CD8-positive, alpha-beta memory T cell (primary cell): ENCODE measurements at regions not wholly inside any gene's neighbourhood (a gene's known extent, or its start where the extent isn't known, plus 50 kb on each side); places are given as distances from the start of the nearest gene placed in this dataset.

Experiments used
- CTCF ChIA-PET: fragments of 350-600 bp; sonication (Branson Sonifier 250); formaldehyde crosslinking; loops from one replicate; lab custom pipeline; 2021; ENCODE audit warnings: antibody characterized with exemption; lab: Charles Lee
- POLR2A ChIA-PET: fragments of 350-600 bp; sonication (Branson Sonifier 250); formaldehyde crosslinking; loops from one replicate; lab custom pipeline; 2021; ENCODE audit warnings: antibody characterized with exemption; lab: Charles Lee
- DNase-seq, 5 donors: peaks; one replicate each; pipeline versions ENCODE4 v3.0.0 to v3.0.0-alpha.2; 2020 to 2022; ENCODE audit warnings: mixed read lengths in 1 of 5
- H3K27ac ChIP-seq: one replicate; pipeline ENCODE4 v1.7.0; 2013; ENCODE audit warnings: low read depth, mild to moderate bottlenecking, low read length, moderate library complexity
- H3K27me3 ChIP-seq: 2 replicates; pipeline ENCODE4 v1.7.0; 2013; ENCODE audit warnings: low read length, mild to moderate bottlenecking; ENCODE audit not compliant: insufficient read depth, poor library complexity, severe bottlenecking
- H3K36me3 ChIP-seq: 2 replicates; pipeline ENCODE4 v1.7.0; 2013; ENCODE audit warnings: mild to moderate bottlenecking, low read length, moderate library complexity; ENCODE audit not compliant: insufficient read depth
- H3K4me1 ChIP-seq: 2 replicates; pipeline ENCODE4 v1.7.0; 2013; ENCODE audit warnings: mild to moderate bottlenecking, low read length, moderate library complexity; ENCODE audit not compliant: insufficient read depth
- H3K4me3 ChIP-seq: 2 replicates; pipeline ENCODE4 v1.7.0; 2013; ENCODE audit warnings: mild to moderate bottlenecking, low read length
- H3K9me3 ChIP-seq: 2 replicates; pipeline ENCODE4 v1.7.0; 2013; ENCODE audit warnings: mild to moderate bottlenecking, low read length
- H3K27ac Mint-ChIP-seq, 8 donors: one replicate each; pipeline ENCODE4 v1.8.0; 2020 to 2021; ENCODE audit warnings: mixed read lengths in 8 of 8, mild to moderate bottlenecking in 6 of 8, inconsistent platforms in 3 of 8, moderate library complexity in 3 of 8
- H3K27me3 Mint-ChIP-seq, 2 donors: one replicate each; pipeline ENCODE4 v1.8.0; 2020 to 2021; ENCODE audit warnings: mixed read lengths in 2 of 2, mild to moderate bottlenecking in 1 of 2, moderate library complexity in 1 of 2
- H3K36me3 Mint-ChIP-seq, 3 donors: one replicate each; pipeline ENCODE4 v1.8.0; 2020 to 2021; ENCODE audit warnings: mixed read lengths in 3 of 3, inconsistent platforms in 1 of 3, mild to moderate bottlenecking in 1 of 3
- H3K4me1 Mint-ChIP-seq, 3 donors: one replicate each; pipeline ENCODE4 v1.8.0; 2020 to 2021; ENCODE audit warnings: mixed read lengths in 3 of 3, inconsistent platforms in 1 of 3, mild to moderate bottlenecking in 1 of 3
- H3K4me3 Mint-ChIP-seq, 7 donors: one replicate each; pipeline ENCODE4 v1.8.0; 2020 to 2021; ENCODE audit warnings: mixed read lengths in 7 of 7, mild to moderate bottlenecking in 6 of 7, moderate library complexity in 4 of 7, inconsistent platforms in 2 of 7
- H3K9me3 Mint-ChIP-seq, 5 donors: one replicate each; pipeline ENCODE4 v1.8.0; 2020 to 2022; ENCODE audit warnings: mixed read lengths in 5 of 5, mild to moderate bottlenecking in 3 of 5, moderate library complexity in 2 of 5, inconsistent platforms in 1 of 5

DNA sequence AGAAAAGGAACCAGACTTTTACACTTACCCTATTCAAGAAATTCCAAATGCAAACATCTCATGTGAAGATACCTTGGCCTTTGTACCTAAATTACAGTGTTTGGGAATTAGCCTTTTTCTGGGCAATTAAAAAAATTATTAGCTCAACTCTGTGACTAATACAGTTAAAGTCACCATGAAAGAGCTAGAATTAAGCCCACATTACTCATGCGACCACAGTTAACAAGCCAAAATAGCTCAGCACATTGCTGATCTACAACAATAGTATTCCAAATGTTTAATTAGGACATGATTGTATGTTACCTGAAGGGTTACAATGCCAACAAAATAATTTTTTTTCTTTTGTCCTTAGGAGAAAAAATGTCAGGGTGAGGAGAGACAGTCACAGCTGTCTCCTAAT lies 263.6 kb upstream of the GPC6 start:
- no peak overlapping the region for H3K4me3 Mint-ChIP-seq
- no peak for DNase-seq
- no peaks in the 10 kb centered on the region for H3K36me3 ChIP-seq
- no peak overlapping the region for H3K27ac ChIP-seq
- POLR2A ChIA-PET = no interaction called here
- CTCF ChIA-PET = no interaction called here
- no peak overlapping the region for H3K27ac Mint-ChIP-seq
- peaks cover 2 to 16% (median 6%) of the 10 kb centered on the region in 5 donors for H3K9me3 Mint-ChIP-seq
- H3K27me3 ChIP-seq = no peaks in the 10 kb centered on the region
- no peak overlapping the region for H3K4me3 ChIP-seq
- no peaks in the 10 kb centered on the region for H3K27me3 Mint-ChIP-seq
- H3K9me3 ChIP-seq = no peaks in the 10 kb centered on the region
- peaks cover 0 to 2% (median 0%) of the 10 kb centered on the region in 3 donors for H3K36me3 Mint-ChIP-seq
- H3K4me1 Mint-ChIP-seq = no peaks in the 10 kb centered on the region
- H3K4me1 ChIP-seq = no peaks in the 10 kb centered on the region

DNA sequence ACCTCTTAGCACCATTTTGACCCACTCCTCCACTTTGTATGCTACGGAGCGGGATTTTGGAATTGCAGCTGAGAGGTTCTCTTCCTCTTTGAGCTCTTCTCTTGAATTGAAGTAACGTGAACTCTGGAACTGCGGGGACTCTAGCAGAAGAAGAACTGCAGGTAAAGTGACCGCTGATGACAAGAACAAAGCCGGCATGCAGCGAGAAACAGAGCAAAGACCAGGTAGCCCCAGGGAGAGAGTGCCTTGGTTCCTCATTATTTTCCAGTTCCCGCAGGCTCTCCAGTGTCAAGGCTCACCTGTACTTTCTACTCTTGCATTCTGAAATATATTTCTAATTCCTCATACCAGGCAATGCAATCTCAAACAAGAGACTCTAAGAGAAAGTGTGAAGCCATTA lies 260.3 kb upstream of the GPC6 start:
- DNase-seq = no peak
- Mint-ChIP-seq H3K4me1 (no peaks in the 10 kb centered on the region), H3K9me3 (peaks cover 0 to 10% (median 0%) of the 10 kb centered on the region in 5 donors), H3K27ac (no peak overlapping the region), H3K27me3 (no peaks in the 10 kb centered on the region), H3K4me3 (no peak overlapping the region), H3K36me3 (peaks cover 0 to 2% (median 0%) of the 10 kb centered on the region in 3 donors)
- Histone ChIP-seq H3K27me3 (no peaks in the 10 kb centered on the region), H3K27ac (no peak overlapping the region), H3K4me3 (no peak overlapping the region), H3K9me3 (no peaks in the 10 kb centered on the region), H3K36me3 (no peaks in the 10 kb centered on the region), H3K4me1 (no peaks in the 10 kb centered on the region)
- CTCF ChIA-PET = no interaction called here
- POLR2A ChIA-PET = no interaction called here

DNA sequence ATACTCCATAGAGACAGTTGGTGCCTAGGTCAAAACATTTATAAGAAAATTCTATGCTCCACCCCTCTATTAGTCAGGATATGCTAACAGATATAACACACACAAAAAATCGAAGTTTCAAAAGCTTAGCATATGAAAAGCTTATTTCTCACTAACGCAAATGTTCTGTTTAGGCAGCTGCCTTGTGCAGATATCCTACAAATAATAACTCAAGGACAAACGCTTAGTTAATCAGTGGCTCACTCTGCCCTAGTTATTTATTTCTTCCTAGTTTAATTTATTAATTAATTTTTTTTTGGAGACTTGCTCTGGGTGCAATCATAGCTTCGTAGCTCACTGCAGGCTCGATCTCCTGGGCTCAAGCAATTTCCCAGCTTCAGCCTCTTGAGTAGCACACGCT lies 259.7 kb upstream of the GPC6 start:
- DNase-seq = no peak
- H3K36me3 ChIP-seq = no peaks in the 10 kb centered on the region
- no peak overlapping the region for H3K27ac ChIP-seq
- ChIA-PET POLR2A (no interaction called here), CTCF (no interaction called here)
- Mint-ChIP-seq H3K27me3 (no peaks in the 10 kb centered on the region), H3K4me1 (no peaks in the 10 kb centered on the region), H3K36me3 (no peaks in the 10 kb centered on the region), H3K27ac (no peak overlapping the region), H3K9me3 (peaks cover 0 to 5% (median 0%) of the 10 kb centered on the region in 5 donors), H3K4me3 (no peak overlapping the region)
- no peaks in the 10 kb centered on the region for H3K4me1 ChIP-seq
- H3K27me3 ChIP-seq = no peaks in the 10 kb centered on the region
- no peaks in the 10 kb centered on the region for H3K9me3 ChIP-seq
- H3K4me3 ChIP-seq = no peak overlapping the region

DNA sequence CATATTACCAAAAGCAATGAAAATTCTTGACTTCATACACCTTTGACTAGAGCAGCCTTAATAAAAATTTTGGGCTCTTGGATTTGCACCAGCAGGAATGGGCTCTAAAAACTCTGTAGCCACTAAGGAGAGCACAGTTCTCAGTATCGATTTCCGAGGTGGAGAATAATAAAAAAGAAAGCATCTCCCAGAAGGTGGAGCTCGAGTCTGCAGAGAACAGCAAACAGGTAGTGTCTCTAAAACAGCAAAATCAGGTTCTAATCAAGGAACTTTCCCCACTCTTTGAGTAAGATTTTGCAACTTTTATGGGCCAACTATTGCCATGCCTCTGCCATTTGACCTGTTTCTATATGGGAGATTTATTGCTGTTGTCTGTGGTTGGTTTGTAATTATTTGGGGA lies 258.7 kb upstream of the GPC6 start:
- ChIA-PET CTCF (no interaction called here), POLR2A (no interaction called here)
- Histone ChIP-seq H3K36me3 (no peaks in the 10 kb centered on the region), H3K27ac (no peak overlapping the region), H3K4me3 (no peak overlapping the region), H3K9me3 (no peaks in the 10 kb centered on the region), H3K27me3 (no peaks in the 10 kb centered on the region), H3K4me1 (no peaks in the 10 kb centered on the region)
- no peaks in the 10 kb centered on the region for H3K36me3 Mint-ChIP-seq
- DNase-seq = no peak
- no peak overlapping the region for H3K4me3 Mint-ChIP-seq
- H3K9me3 Mint-ChIP-seq = peaks cover 0 to 4% (median 0%) of the 10 kb centered on the region in 5 donors
- H3K27me3 Mint-ChIP-seq = no peaks in the 10 kb centered on the region
- H3K27ac Mint-ChIP-seq = no peak overlapping the region
- no peaks in the 10 kb centered on the region for H3K4me1 Mint-ChIP-seq

DNA sequence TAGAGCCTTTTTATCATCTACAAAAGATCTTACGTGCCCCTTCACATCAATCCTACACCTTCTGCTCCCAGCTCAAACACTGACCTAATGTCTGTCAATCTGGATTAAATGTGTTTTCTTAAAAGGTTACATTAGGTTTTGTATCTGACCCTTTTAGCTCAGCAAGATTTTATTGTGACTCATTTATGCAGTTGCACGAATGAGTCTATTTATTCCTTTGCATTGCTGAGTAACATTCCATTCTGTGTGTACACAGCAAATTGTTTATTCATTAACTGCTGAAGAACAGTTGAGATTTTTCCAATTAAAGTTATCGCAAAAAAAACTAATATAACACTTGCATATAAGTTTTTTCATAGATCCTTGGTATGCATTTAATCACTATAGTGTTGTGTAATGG lies 253.9 kb upstream of the GPC6 start:
- no peak overlapping the region for H3K4me3 Mint-ChIP-seq
- H3K27ac ChIP-seq = no peak overlapping the region
- H3K27me3 Mint-ChIP-seq = no peaks in the 10 kb centered on the region
- H3K4me3 ChIP-seq = no peak overlapping the region
- DNase-seq = no peak
- POLR2A ChIA-PET = no interaction called here
- no peaks in the 10 kb centered on the region for H3K27me3 ChIP-seq
- no peaks in the 10 kb centered on the region for H3K36me3 ChIP-seq
- no peaks in the 10 kb centered on the region for H3K4me1 Mint-ChIP-seq
- no peaks in the 10 kb centered on the region for H3K36me3 Mint-ChIP-seq
- no peak overlapping the region for H3K27ac Mint-ChIP-seq
- CTCF ChIA-PET = no interaction called here
- no peaks in the 10 kb centered on the region for H3K9me3 ChIP-seq
- no peaks in the 10 kb centered on the region for H3K4me1 ChIP-seq
- H3K9me3 Mint-ChIP-seq = peaks cover 0 to 14% (median 0%) of the 10 kb centered on the region in 5 donors

DNA sequence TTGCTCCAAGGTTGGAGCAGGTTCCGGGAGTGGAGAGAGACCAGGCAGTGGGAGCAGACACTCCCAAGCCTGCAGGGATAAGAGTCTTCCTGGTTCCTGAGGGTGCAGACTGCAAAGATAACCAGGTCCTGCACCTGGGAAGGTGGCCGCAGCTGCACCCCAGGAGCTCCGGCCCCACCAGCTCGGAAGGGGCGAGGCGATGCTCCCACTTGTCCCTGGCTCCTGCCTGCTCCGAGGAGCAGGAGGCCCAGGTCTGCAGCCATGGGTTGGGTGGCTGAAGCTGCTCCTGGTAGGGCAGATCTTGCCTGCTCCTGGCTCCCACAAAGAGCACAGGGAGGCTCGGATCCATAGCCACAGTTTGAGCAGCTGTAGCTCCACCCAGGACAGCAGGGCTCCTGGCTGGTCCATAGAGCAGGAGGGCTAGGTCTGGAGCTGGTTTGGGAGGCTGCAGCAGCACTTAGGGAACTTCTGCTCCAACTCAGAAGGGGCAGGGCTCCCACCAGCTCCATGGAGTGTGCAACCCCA lies 251.6 kb upstream of the GPC6 start:
- POLR2A ChIA-PET = no interaction called here
- H3K9me3 ChIP-seq = no peaks in the 10 kb centered on the region

DNA sequence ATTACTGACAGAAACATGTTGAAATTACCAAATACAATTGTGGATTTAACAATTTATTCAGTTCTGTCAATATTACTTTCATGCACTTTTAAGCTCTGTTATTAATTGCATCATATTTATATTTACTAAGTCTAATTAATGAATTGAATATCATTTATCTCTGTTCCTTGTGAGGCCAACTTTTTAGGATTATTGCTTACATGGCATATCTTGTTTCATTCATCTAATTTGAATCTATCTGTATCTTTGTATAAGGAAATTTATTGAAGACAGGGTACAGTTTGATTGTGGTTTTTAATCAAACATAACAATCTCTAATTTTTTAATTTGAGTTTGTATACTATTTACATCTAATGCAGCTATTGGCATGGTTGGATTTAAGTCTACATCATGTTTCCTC lies 249.9 kb upstream of the GPC6 start:
- no peaks in the 10 kb centered on the region for H3K9me3 ChIP-seq
- H3K27me3 ChIP-seq = no peaks in the 10 kb centered on the region
- Mint-ChIP-seq H3K9me3 (peaks cover 0 to 14% (median 0%) of the 10 kb centered on the region in 5 donors), H3K36me3 (no peaks in the 10 kb centered on the region), H3K4me3 (no peak overlapping the region), H3K27me3 (no peaks in the 10 kb centered on the region), H3K4me1 (no peaks in the 10 kb centered on the region), H3K27ac (no peak overlapping the region)
- DNase-seq = no peak
- ChIA-PET POLR2A (no interaction called here), CTCF (no interaction called here)
- no peaks in the 10 kb centered on the region for H3K36me3 ChIP-seq
- no peaks in the 10 kb centered on the region for H3K4me1 ChIP-seq
- no peak overlapping the region for H3K27ac ChIP-seq
- H3K4me3 ChIP-seq = no peak overlapping the region

More for the DNA sequence above, 251.6 kb upstream of the GPC6 start:
- Mint-ChIP-seq H3K27me3 (no peaks in the 10 kb centered on the region), H3K36me3 (no peaks in the 10 kb centered on the region), H3K4me3 (no peak overlapping the region), H3K4me1 (no peaks in the 10 kb centered on the region), H3K9me3 (peaks cover 0 to 14% (median 0%) of the 10 kb centered on the region in 5 donors), H3K27ac (no peak overlapping the region)
- H3K27me3 ChIP-seq = no peaks in the 10 kb centered on the region
- DNase-seq = no peak
- no peak overlapping the region for H3K4me3 ChIP-seq
- no peaks in the 10 kb centered on the region for H3K36me3 ChIP-seq
- CTCF ChIA-PET = no interaction called here
- H3K27ac ChIP-seq = no peak overlapping the region
- H3K4me1 ChIP-seq = no peaks in the 10 kb centered on the region

DNA sequence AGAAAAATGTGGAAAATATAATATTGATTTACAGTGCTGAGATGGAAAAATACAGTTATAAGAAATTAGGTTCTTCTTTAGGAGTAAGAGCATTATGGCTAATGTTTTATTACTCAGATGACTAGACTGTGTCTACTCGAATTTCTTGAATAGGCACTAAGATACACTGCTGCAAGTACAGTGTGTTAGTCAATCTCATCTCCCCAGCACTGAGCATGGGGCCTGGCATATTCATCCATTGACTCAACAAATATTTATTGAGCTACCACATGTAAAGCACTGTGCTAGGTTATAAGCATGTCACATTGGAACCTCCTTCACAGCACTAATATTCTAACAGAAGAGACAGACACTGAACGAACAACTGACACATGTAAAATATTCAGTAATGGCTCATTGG lies 242.5 kb upstream of the GPC6 start:
- no peaks in the 10 kb centered on the region for H3K27me3 Mint-ChIP-seq
- Histone ChIP-seq H3K27me3 (no peaks in the 10 kb centered on the region), H3K9me3 (no peaks in the 10 kb centered on the region), H3K4me3 (no peak overlapping the region), H3K4me1 (no peaks in the 10 kb centered on the region), H3K27ac (no peak overlapping the region), H3K36me3 (no peaks in the 10 kb centered on the region)
- no peak overlapping the region for H3K27ac Mint-ChIP-seq
- H3K36me3 Mint-ChIP-seq = no peaks in the 10 kb centered on the region
- no peak for DNase-seq
- H3K4me3 Mint-ChIP-seq = no peak overlapping the region
- POLR2A ChIA-PET = no interaction called here
- peaks cover 0 to 12% (median 5%) of the 10 kb centered on the region in 5 donors for H3K9me3 Mint-ChIP-seq
- H3K4me1 Mint-ChIP-seq = no peaks in the 10 kb centered on the region
- CTCF ChIA-PET = no interaction called here

DNA sequence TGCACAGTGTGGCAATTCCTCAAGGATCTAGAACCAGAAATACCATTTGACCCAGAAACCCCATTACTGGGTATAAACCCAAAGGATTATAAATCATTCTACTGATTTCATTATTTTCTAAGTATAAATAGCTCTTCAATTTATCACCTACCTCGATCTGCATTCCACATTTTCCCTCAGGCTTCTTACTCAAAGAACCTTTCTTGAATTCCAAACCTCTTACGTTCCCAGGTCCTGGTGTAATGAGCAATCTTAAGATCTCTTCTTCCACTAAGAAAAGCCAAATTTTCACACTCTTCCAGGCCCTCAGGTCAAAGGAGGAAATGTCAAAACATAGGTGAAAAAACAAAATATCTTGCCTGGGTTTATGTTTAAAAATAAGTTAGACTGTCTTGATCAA lies 237.3 kb upstream of the GPC6 start:
- no peak overlapping the region for H3K27ac Mint-ChIP-seq
- Histone ChIP-seq H3K4me3 (no peak overlapping the region), H3K27me3 (no peaks in the 10 kb centered on the region), H3K4me1 (no peaks in the 10 kb centered on the region), H3K27ac (no peak overlapping the region), H3K9me3 (no peaks in the 10 kb centered on the region), H3K36me3 (no peaks in the 10 kb centered on the region)
- H3K27me3 Mint-ChIP-seq = no peaks in the 10 kb centered on the region
- H3K36me3 Mint-ChIP-seq = no peaks in the 10 kb centered on the region
- H3K4me3 Mint-ChIP-seq = no peak overlapping the region
- H3K9me3 Mint-ChIP-seq = peaks cover 0 to 12% (median 5%) of the 10 kb centered on the region in 5 donors
- no peak for DNase-seq
- H3K4me1 Mint-ChIP-seq = no peaks in the 10 kb centered on the region
- CTCF ChIA-PET = no interaction called here
- POLR2A ChIA-PET = no interaction called here
